ENCODE measurements at regions not wholly inside any gene's neighbourhood (a gene's known extent, or its start where the extent isn't known, plus 50 kb on each side); places are given as distances from the start of the nearest gene placed in this dataset.
"Not testable (repeated sequence)": the region's sequence is repeated elsewhere in the genome, so short reads cannot be mapped to it uniquely, and the experiment has no call there.

GRCh38 chr2:111492995-111493719 lies 372.4 kb downstream of the BCL2L11 start:
- in situ Hi-C loops (cut with HindIII; ENCODE audit: low sequenced_read_pairs): not testable (repeated sequence)

GRCh38 chr2:111493720-111494078 lies 373.0 kb downstream of the BCL2L11 start:
- in situ Hi-C loops (cut with HindIII; ENCODE audit: low sequenced_read_pairs): not testable (repeated sequence)

GRCh38 chr2:111494288-111494980 lies 373.7 kb downstream of the BCL2L11 start:
- in situ Hi-C loops (cut with HindIII; ENCODE audit: low sequenced_read_pairs): not testable (repeated sequence)

- in situ Hi-C loops (cut with HindIII; ENCODE audit: low sequenced_read_pairs): not testable (repeated sequence)
Observed at GRCh38 chr2:111494981-111495315, 374.2 kb downstream of the BCL2L11 start.

GRCh38 chr2:111495636-111496035 lies 374.9 kb downstream of the BCL2L11 start:
- in situ Hi-C loops (cut with HindIII; ENCODE audit: low sequenced_read_pairs): not testable (repeated sequence)

GRCh38 chr2:111496176-111496575 lies 375.5 kb downstream of the BCL2L11 start:
- in situ Hi-C loops (cut with HindIII; ENCODE audit: low sequenced_read_pairs): not testable (repeated sequence)

- in situ Hi-C loops (cut with HindIII; ENCODE audit: low sequenced_read_pairs): not testable (repeated sequence)
Observed at GRCh38 chr2:111496860-111497259, 376.1 kb downstream of the BCL2L11 start.

GRCh38 chr2:111497270-111497669 lies 376.6 kb downstream of the BCL2L11 start:
- in situ Hi-C loops (cut with HindIII; ENCODE audit: low sequenced_read_pairs): not testable (repeated sequence)

- in situ Hi-C loops (cut with HindIII; ENCODE audit: low sequenced_read_pairs): not testable (repeated sequence)
Observed at GRCh38 chr2:111500536-111501062, 379.9 kb downstream of the BCL2L11 start.

GRCh38 chr2:111503844-111504570 lies 380.0 kb downstream of the ANAPC1 start:
- in situ Hi-C loops (cut with HindIII; ENCODE audit: low sequenced_read_pairs): not testable (repeated sequence)

- in situ Hi-C loops (cut with HindIII; ENCODE audit: low sequenced_read_pairs): not testable (repeated sequence)
Observed at GRCh38 chr2:111504571-111504942, 379.4 kb downstream of the ANAPC1 start.

GRCh38 chr2:111505267-111505666 lies 378.7 kb downstream of the ANAPC1 start:
- in situ Hi-C loops (cut with HindIII; ENCODE audit: low sequenced_read_pairs): not testable (repeated sequence)

GRCh38 chr2:111506936-111507335 lies 377.1 kb downstream of the ANAPC1 start:
- in situ Hi-C loops (cut with HindIII; ENCODE audit: low sequenced_read_pairs): not testable (repeated sequence)

GRCh38 chr2:111509225-111509869 lies 374.6 kb downstream of the ANAPC1 start:
- in situ Hi-C loops (cut with HindIII; ENCODE audit: low sequenced_read_pairs): not testable (repeated sequence)

- in situ Hi-C loops (cut with HindIII; ENCODE audit: low sequenced_read_pairs): not testable (repeated sequence)
Observed at GRCh38 chr2:111510384-111510783, 373.6 kb downstream of the ANAPC1 start.

- in situ Hi-C loops (cut with HindIII; ENCODE audit: low sequenced_read_pairs): not testable (repeated sequence)
Observed at GRCh38 chr2:111511062-111511461, 372.9 kb downstream of the ANAPC1 start.

GRCh38 chr2:111512378-111512777 lies 371.6 kb downstream of the ANAPC1 start:
- in situ Hi-C loops (cut with HindIII; ENCODE audit: low sequenced_read_pairs): not testable (repeated sequence)

GRCh38 chr2:111514138-111514537 lies 369.9 kb downstream of the ANAPC1 start:
- in situ Hi-C loops (cut with HindIII; ENCODE audit: low sequenced_read_pairs): not testable (repeated sequence)

- in situ Hi-C loops (cut with HindIII; ENCODE audit: low sequenced_read_pairs): not testable (repeated sequence)
Observed at GRCh38 chr2:111517050-111517720, 366.8 kb downstream of the ANAPC1 start.

- in situ Hi-C loops (cut with HindIII; ENCODE audit: low sequenced_read_pairs): not testable (repeated sequence)
Observed at GRCh38 chr2:111517721-111518053, 366.3 kb downstream of the ANAPC1 start.

- in situ Hi-C loops (cut with HindIII; ENCODE audit: low sequenced_read_pairs): no loop called here
Observed at GRCh38 chr2:111519071-111519470, 364.9 kb downstream of the ANAPC1 start.
